ENCODE measurements at regions not wholly inside any gene's neighbourhood (a gene's known extent, or its start where the extent isn't known, plus 50 kb on each side); places are given as distances from the start of the nearest gene placed in this dataset.

DNA sequence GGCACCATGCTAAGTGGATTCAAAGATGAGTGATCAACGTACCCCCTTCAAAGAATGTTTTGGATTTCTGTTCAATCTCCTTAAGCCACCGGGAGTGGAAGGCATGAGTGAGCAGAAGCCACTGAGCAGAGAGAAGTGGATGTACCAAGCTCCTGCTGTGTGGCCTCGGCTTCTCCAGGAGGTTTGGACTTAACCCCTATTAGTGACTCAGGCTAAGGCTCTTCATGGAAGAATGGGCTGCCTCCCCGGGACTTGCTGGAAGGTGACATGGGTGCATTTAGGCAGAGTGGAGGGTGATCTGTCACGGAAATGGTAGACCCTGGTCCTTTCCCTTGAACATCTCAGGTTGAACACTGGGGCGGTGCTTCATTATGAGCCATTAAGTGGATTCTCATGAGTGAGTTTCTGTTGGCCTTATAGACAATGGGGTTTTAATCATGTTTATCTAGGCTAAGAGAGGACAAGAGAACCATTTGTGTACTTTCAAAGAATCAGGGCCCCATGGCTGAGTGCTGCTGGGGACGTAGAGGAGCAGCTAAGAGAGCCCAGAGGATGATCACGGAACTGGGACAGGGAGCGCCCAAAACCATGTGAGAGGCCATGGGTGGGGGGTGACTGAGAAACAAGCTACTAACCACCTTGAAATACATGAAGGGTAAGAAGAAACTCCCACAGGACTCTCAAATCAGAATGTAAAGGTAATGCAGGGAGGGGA, 62.2 kb downstream of the HES1 start:
- TF ChIP-seq, protein P1, sequence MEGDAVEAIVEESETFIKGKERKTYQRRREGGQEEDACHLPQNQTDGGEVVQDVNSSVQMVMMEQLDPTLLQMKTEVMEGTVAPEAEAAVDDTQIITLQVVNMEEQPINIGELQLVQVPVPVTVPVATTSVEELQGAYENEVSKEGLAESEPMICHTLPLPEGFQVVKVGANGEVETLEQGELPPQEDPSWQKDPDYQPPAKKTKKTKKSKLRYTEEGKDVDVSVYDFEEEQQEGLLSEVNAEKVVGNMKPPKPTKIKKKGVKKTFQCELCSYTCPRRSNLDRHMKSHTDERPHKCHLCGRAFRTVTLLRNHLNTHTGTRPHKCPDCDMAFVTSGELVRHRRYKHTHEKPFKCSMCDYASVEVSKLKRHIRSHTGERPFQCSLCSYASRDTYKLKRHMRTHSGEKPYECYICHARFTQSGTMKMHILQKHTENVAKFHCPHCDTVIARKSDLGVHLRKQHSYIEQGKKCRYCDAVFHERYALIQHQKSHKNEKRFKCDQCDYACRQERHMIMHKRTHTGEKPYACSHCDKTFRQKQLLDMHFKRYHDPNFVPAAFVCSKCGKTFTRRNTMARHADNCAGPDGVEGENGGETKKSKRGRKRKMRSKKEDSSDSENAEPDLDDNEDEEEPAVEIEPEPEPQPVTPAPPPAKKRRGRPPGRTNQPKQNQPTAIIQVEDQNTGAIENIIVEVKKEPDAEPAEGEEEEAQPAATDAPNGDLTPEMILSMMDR (IDR thresholded peaks at IDR 0.05; ENCODE audit: control extremely low read depth, extremely low read depth, low read depth, missing control alignments): no peak
- no peak for DNase-seq (ENCODE audit: extremely low spot score)
- ChIA-PET POLR2A (no interaction called here), CTCF (no interaction called here)

DNA sequence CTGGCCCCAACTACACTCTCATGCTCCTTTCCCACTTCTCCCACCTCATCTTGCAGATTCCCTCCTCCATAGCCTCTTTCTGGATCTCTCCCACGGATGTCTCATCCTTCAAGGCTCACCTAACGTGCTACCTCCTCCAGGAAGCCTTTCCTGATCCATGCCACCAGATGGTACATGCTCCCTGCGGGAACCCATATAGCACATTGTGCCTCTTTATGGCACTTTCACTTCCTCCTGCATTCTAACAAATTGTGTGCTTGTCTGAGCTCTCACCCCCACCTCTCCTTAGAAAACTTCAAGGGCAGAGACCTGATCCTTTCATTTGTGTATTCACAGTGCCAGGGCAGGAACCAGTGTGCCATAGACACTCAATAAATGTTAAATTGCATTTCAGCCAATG, 63.0 kb downstream of the HES1 start:
- CTCF ChIA-PET: no interaction called here
- no peak for DNase-seq (ENCODE audit: extremely low spot score)
- POLR2A ChIA-PET: no interaction called here
- TF ChIP-seq, protein P1 (IDR thresholded peaks at IDR 0.05; ENCODE audit: control extremely low read depth, extremely low read depth, low read depth, missing control alignments): no peak

DNA sequence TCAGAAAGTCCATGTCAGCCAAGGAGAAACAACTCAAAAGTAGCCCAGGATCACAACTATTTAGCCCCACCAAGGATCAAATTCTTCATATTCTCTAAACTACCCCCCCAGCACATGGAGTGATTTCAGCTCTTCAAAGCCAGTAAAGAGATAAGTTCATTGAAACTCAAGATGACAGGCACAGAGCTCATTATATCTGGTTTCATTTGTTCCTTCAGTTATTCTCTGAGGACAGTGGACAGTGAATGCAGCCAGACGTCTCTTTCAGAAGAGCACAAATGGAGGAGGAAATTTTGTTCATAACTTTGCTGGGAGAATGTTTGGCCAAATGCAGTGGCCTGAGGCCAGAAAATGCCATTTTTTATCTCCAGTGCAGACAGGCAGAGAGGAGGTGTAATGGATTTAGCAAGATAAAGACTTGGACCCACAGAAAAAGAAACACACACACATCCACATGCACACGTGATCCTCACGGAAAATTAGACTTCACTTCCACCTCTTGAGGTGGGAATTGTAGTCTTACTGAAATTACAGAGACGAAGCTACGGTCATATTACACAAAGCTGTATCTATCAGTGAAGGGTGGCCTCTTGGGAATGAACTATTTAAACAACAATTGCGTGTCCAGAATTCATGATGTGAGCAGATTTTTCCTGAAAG, 64.6 kb downstream of the HES1 start:
- TF ChIP-seq, protein P1 (IDR thresholded peaks at IDR 0.05; ENCODE audit: control extremely low read depth, extremely low read depth, low read depth, missing control alignments): no peak
- CTCF ChIA-PET: interaction anchor here (1.1 kb wide), 1 partner anchor 16 kb away, joined by 3 read pairs; no protein-coding TSS in a partner anchor
- no peak for DNase-seq (ENCODE audit: extremely low spot score)
- POLR2A ChIA-PET: no interaction called here

DNA sequence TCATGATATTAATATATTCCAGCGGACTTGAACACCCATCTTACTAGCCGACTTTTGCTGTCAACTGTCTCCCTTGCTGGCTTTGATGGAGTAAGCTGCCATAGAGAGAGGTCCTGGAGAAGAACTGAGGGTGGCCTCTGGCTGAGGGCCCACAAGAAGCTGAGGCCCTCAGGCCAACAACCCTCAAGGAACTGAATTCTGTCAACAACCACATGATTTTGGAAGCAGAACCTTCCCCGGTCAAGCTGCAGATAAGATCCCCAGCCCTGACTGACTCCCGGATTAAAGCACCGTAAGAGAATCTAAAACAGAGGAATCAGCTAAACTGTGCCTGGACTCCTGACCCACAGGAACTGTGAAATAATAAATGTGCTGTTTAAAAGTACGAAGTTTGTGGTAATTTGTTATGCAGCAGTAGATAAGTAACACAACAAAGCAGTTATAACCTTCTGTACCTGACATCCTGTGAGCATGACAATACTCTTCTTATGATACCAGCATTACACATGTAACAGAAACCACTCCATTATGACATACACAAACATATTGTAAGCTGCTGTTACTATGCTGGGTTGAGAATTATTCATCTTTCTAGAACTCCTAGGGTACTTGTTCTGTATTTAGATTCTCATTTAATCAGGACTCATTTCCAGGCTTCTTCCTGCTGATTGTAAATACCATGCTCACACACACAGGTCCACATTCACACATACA, 66.2 kb downstream of the HES1 start:
- TF ChIP-seq, protein P1 (IDR thresholded peaks at IDR 0.05; ENCODE audit: control extremely low read depth, extremely low read depth, low read depth, missing control alignments): no peak
- DNase-seq (ENCODE audit: extremely low spot score): no peak
- CTCF ChIA-PET: interaction anchor here (0.7 kb wide), 1 partner anchor 23 kb away, joined by 3 read pairs; no protein-coding TSS in a partner anchor
- POLR2A ChIA-PET: no interaction called here

DNA sequence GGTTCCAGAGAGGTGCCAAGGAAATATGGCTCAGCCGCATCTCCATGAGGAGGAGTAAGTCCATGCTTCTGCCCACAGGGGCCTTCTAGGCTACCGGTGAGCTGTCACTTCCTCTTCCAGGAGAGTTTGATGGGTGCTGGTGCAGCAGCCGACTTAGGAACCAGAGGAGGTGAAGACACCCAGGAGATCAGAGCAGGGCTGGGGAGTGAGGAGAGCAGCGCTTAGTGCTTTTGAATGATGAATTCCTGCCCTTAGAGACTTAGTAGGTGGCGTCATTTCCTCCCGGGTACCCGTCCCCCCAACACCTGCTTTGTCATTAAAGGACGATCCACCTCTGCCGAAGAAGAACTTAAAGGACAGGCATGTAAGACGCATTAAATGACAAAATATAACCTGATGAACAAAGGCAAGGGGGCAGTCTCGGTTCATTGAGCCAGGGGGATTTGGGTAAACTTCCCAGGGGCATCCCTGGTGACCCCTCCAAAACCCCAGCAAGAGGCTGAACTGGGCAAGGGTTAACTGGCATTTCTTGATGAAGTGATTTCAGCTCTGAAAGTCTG, 67.6 kb downstream of the HES1 start:
- TF ChIP-seq, protein P1 (IDR thresholded peaks at IDR 0.05; ENCODE audit: control extremely low read depth, extremely low read depth, low read depth, missing control alignments): no peak
- CTCF ChIA-PET: no interaction called here
- DNase-seq (ENCODE audit: extremely low spot score): peak; percentile 45
- POLR2A ChIA-PET: no interaction called here
